ENCODE measurements at regions not wholly inside any gene's neighbourhood (a gene's known extent, or its start where the extent isn't known, plus 50 kb on each side); places are given as distances from the start of the nearest gene placed in this dataset.

DNA sequence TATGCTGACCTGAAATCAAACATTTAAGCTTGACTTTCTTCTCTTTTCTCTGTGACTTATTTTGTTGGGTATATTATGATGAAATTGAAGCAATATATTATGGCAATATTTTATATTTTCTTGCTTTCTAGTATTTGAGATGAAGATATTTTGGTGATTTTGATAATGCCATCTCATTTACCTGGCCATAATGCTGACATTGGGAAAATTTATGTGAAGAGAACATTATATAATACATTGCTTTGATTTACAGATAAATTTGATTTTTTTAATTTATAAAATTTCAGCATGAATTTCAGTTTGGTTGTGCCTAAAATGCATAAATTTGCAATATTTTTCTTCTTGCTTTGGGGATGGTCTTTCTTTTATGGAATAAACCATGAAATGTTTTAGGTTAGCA is 1413.7 kb upstream of the TMEFF2 start:
- no peak overlapping the region for H3K27ac Mint-ChIP-seq
- H3K36me3 Mint-ChIP-seq = no peaks in the 10 kb centered on the region
- no peaks in the 10 kb centered on the region for H3K9me3 Mint-ChIP-seq
- H3K4me1 Mint-ChIP-seq = no peaks in the 10 kb centered on the region
- ATAC-seq (replicated peaks) = no peak
- H3K27me3 Mint-ChIP-seq = no peaks in the 10 kb centered on the region
- no peak overlapping the region for H3K4me3 Mint-ChIP-seq
- no peak for DNase-seq

DNA sequence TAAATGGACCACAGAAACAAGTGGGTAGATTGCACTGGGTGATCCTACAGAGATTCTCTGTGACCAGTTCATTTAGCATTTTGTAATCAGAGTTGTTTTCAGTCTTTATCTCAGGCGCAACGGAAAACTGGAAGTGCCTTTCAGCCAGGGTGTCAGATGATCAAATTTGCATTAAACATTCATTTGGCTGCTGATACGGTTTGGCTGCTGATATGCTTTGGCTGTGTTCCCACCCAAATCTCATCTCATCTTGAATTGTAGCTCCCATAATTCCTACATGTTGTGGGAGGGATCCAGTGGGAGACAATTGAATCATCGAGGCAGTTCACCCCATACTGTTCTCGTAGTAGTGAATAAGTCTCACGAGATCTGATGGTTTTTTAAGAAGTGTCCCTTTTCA is 1396.1 kb upstream of the TMEFF2 start:
- peaks cover 3 to 7% of the 10 kb centered on the region in 2 donors for H3K9me3 Mint-ChIP-seq
- ATAC-seq (replicated peaks) (no peak), DNase-seq (no peak)
- no peaks in the 10 kb centered on the region for H3K4me1 Mint-ChIP-seq
- no peaks in the 10 kb centered on the region for H3K27me3 Mint-ChIP-seq
- no peaks in the 10 kb centered on the region for H3K36me3 Mint-ChIP-seq
- no peak overlapping the region for H3K27ac Mint-ChIP-seq
- no peak overlapping the region for H3K4me3 Mint-ChIP-seq

DNA sequence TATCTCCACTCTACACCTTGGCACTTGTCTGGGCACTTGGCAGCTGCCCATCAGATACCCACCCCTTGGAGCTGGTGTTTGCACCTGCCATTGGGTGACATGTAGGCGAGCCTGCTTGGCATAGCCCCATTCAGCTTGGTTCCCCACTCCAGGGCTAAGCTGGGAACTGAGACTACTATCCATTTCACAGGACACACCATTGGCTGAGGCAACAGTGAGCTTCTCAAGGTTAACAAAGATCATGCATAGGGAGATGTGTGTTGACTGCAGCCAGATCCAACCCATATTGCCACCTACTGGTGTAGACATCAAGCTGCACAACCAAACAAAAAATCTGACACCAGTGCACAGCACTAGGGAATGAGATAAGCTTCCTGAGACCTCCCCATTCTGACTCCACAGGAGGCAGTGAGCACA is 1389.8 kb upstream of the TMEFF2 start:
- ATAC-seq (replicated peaks) (peak; percentile 85 to 90), DNase-seq (no peak)
- H3K9me3 Mint-ChIP-seq = no peaks in the 10 kb centered on the region
- peaks cover 3 to 17% of the 10 kb centered on the region in 2 donors for H3K4me1 Mint-ChIP-seq
- H3K36me3 Mint-ChIP-seq = no peaks in the 10 kb centered on the region
- peaks cover 0 to 3% of the 10 kb centered on the region in 2 donors for H3K27me3 Mint-ChIP-seq
- H3K4me3 Mint-ChIP-seq = no peak overlapping the region
- peak overlapping the region; percentile 39 for H3K27ac Mint-ChIP-seq

DNA sequence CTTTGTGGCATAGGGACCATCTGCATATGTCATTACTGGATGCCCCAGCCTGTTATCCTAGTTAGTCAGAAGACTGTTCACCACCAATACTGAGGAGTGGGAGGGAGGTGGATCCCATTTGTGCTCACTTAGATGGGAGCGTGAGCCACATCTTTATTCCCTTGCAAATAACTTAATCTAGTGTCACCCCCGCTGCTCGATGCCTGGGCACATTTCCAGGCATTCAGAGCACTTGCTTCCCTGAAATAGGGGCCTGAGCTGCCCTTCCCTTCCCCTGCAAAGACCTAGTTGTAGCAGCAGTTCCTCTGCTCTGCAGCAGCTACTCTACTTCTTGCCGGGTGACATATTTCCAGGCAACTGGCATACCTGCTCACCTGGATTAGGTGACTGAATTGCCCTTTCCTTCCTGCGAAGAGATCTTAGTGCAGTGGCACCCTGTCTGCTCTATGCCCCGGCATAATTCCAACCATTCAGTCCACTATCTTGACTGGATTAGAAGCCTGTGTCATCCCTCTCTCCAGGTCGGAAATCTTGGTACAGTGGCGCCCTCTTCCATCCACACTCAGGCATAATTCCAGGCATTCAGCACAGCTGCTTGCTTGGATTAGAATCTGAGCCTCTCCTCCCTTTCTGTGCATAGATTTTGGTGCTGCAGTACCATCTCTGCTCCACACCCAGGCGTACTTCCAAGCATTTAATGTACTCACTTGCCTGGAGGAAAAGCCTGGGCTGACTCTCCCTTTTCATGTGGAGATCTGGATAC is 1389.1 kb upstream of the TMEFF2 start:
- Mint-ChIP-seq H3K4me3 (no peak overlapping the region), H3K9me3 (no peaks in the 10 kb centered on the region), H3K27ac (no peak overlapping the region), H3K27me3 (peaks cover 0 to 3% of the 10 kb centered on the region in 2 donors), H3K36me3 (no peaks in the 10 kb centered on the region), H3K4me1 (peaks cover 3 to 17% of the 10 kb centered on the region in 2 donors)
- DNase-seq (no peak), ATAC-seq (replicated peaks) (peak; percentile 23 to 35)

DNA sequence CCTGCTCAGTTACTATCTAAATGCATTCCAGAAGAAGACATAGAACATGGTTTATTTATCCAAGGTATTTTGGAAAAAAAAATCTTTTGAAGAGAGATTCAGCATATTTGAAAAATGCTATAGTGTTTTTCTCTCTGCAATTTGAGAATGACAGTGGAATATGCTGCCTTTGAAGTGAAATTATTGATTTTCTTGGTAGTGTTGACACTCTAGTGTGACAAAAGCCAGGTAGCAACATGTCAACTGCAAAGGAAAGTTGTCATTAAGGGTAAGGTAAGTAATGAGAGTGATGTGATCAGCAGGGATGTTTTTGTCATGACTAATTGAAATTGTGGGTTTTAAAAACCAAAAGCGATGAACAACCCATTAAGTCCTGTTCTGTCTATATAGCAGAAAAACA is 1387.1 kb upstream of the TMEFF2 start:
- Mint-ChIP-seq H3K27ac (no peak overlapping the region), H3K9me3 (peaks cover 0 to 2% of the 10 kb centered on the region in 2 donors), H3K36me3 (no peaks in the 10 kb centered on the region), H3K4me3 (no peak overlapping the region), H3K4me1 (peaks cover 3 to 17% of the 10 kb centered on the region in 2 donors), H3K27me3 (peaks cover 0 to 3% of the 10 kb centered on the region in 2 donors)
- no peak for DNase-seq
- ATAC-seq (replicated peaks) = no peak

DNA sequence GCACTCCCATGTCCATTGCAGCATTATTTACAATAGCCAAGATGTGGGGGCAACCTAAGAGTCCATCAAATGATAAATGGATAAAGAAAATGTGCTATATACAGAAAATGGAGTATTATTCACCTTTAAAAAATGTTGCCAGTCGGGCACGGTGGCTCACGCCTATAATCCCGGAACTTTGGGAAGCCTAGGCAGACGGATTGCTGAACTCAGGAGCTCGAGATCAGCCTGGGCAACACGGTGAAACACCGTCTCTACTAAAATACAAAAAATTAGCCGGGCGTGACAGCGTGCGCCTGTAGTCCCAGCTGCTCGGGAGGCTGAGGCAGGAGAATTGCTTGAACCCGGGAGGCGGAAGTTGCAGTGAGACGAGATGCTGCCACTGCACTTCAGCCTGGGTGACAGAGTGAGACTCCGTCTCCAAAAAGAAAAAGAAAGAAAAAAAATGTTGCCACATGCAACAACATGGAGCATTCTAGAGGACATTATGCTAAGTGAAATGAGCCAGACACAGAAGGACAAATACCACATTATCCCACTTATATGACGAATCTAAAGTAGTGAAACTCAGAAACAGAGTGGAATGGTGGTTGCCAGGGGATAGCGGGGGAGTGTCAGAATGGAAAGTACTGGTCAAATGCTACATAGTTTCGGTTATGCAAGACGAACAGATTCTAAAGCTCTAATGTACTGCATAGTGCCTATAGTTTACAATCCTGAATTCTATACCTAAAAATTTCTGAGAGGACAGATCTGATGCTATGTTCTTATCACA is 1385.6 kb upstream of the TMEFF2 start:
- H3K27me3 Mint-ChIP-seq = peaks cover 0 to 3% of the 10 kb centered on the region in 2 donors
- no peak overlapping the region for H3K4me3 Mint-ChIP-seq
- no peak overlapping the region for H3K27ac Mint-ChIP-seq
- ATAC-seq (replicated peaks) (no peak), DNase-seq (no peak)
- H3K36me3 Mint-ChIP-seq = no peaks in the 10 kb centered on the region
- peaks cover 0 to 2% of the 10 kb centered on the region in 2 donors for H3K9me3 Mint-ChIP-seq
- peaks cover 3 to 17% of the 10 kb centered on the region in 2 donors for H3K4me1 Mint-ChIP-seq

DNA sequence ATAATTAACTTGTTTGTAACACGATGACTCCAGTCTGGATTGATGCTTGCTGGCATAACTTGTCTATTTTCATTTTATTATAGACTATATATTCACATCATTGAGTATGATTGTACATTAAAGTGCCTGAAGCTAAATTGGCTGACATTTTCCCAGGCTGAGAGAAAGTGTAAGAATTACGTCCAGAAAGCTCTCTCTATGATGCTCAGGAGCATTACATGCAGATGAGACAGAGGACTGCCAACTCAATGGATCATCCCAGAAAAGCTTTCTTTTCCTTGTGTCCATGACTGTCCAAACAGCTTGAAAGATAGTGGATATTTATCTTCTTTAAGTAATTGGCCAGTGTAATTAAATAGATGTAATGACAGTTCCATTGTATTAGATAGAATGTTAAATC is 1372.2 kb upstream of the TMEFF2 start:
- DNase-seq = no peak
- peaks cover 0 to 6% of the 10 kb centered on the region in 2 donors for H3K4me1 Mint-ChIP-seq
- no peaks in the 10 kb centered on the region for H3K36me3 Mint-ChIP-seq
- no peak for ATAC-seq (replicated peaks)
- H3K27ac Mint-ChIP-seq = no peak overlapping the region
- H3K4me3 Mint-ChIP-seq = no peak overlapping the region
- no peaks in the 10 kb centered on the region for H3K9me3 Mint-ChIP-seq
- H3K27me3 Mint-ChIP-seq = no peaks in the 10 kb centered on the region

DNA sequence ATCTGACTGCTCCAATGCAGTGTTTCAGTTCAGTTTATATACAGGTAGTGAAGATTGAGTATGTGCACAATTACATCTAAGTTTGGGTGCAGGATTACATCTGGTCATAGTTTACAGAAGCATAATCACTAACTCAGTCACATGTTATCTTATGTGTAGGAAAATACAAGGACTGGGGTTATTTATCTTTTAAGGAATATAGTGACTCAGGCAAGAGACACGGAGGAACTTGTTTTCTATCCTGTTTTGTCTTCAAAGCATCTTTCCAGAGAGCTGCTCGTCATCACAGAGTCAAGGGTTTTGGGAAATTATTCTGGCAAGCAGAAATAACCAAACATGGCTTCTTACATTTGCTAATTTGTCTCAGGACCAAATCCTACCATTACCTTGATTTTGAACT is 1371.5 kb upstream of the TMEFF2 start:
- H3K4me3 Mint-ChIP-seq = no peak overlapping the region
- no peaks in the 10 kb centered on the region for H3K36me3 Mint-ChIP-seq
- no peaks in the 10 kb centered on the region for H3K9me3 Mint-ChIP-seq
- H3K27ac Mint-ChIP-seq = no peak overlapping the region
- H3K4me1 Mint-ChIP-seq = peaks cover 0 to 6% of the 10 kb centered on the region in 2 donors
- no peak for DNase-seq
- H3K27me3 Mint-ChIP-seq = no peaks in the 10 kb centered on the region
- ATAC-seq (replicated peaks) = no peak

DNA sequence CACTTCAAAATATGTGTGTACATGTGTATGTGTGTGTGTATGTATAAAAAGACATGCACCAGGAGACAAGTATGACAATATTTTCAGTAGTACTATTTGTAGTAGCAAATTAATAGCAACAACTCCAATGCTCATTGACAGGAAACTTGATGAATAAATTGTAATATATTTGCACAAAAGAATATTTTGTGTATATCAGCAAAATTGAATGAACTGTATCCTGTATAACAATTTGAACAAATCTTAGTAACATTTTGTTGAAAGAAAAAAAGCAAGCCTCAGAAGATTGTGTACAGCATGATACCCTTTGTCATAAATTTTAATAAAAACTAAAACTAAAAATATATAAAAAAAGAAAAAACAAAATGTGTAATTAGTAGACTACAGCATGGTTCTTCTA is 1367.3 kb upstream of the TMEFF2 start:
- ATAC-seq (replicated peaks) = no peak
- no peaks in the 10 kb centered on the region for H3K9me3 Mint-ChIP-seq

DNA sequence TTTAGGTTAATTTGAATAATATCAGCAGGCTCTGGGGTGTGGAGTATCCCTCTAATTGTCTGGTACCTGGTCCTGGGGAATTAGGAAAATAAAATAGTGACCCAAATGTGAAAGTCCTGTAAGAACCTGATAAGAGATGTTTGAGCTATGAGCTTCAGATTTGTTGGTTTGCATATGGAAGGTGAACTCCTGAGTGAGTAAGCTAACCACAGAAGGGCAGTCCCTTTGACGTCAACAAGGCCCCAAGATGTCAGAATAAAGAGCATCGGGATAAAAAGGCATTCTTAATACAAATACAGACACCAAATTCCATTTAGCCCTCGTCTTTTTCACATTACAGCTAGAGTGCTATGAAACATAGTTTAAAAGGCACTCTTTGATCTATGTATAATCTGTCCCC is 1366.3 kb upstream of the TMEFF2 start:
- Mint-ChIP-seq H3K27ac (no peak overlapping the region), H3K9me3 (no peaks in the 10 kb centered on the region), H3K4me3 (no peak overlapping the region), H3K27me3 (no peaks in the 10 kb centered on the region), H3K4me1 (peaks cover 0 to 6% of the 10 kb centered on the region in 2 donors), H3K36me3 (no peaks in the 10 kb centered on the region)
- DNase-seq (no peak), ATAC-seq (replicated peaks) (no peak)

More for the DNA sequence above, 1367.3 kb upstream of the TMEFF2 start:
- DNase-seq = no peak
- Mint-ChIP-seq H3K27ac (no peak overlapping the region), H3K4me1 (peaks cover 0 to 6% of the 10 kb centered on the region in 2 donors), H3K36me3 (no peaks in the 10 kb centered on the region), H3K4me3 (no peak overlapping the region), H3K27me3 (no peaks in the 10 kb centered on the region)

DNA sequence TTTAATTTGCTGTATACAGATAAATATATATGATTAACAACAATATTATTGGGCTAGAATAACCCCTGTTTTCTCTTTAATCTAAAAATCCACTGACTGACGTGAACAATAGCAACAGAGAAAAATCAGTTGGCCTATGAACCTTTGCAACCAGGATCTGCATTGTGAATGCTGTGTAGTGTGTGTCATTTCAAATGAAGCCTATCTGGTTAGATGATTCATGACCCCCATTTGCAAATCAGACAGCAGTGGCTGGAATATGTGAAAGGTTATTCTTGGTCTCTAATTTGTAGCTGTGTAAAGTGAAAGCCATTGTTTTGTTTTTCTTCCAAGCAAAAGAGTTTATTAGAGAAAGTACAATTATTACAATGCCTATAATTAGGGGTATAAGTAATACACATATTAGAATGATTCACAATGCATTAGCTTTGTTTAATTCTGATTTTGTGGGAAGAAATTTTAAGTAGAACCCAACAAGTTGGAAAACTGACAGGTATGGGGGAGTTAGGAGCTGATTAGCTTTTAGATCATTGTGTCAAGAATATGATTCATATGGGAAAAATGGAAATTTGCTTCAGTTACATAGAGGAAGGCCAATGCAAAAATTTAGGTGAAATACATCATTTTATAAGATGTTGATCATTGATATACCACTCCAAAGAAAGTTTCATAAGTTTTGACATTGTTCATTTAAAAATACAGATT is 1362.2 kb upstream of the TMEFF2 start:
- no peaks in the 10 kb centered on the region for H3K36me3 Mint-ChIP-seq
- no peaks in the 10 kb centered on the region for H3K27me3 Mint-ChIP-seq
- DNase-seq (no peak), ATAC-seq (replicated peaks) (no peak)
- H3K4me3 Mint-ChIP-seq = no peak overlapping the region
- H3K27ac Mint-ChIP-seq = no peak overlapping the region
- H3K9me3 Mint-ChIP-seq = no peaks in the 10 kb centered on the region
- no peaks in the 10 kb centered on the region for H3K4me1 Mint-ChIP-seq

DNA sequence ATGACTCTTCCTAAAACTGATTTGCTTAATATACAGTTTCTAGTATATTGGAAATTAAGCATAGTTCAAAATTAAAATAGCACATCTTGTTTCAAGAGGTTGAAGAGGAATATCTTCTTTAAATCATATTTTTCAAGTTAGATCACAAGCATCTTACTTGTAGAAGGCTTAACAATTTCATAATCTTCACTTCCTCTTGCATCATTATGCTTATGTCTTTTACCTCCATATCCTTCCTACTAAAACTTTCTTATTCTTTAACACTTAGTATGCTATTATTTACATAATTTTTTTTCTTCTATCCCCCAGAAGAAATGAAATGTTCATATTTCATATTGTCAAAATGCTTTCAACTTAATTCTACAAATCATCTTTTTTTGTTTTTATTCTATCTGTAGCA is 1354.9 kb upstream of the TMEFF2 start:
- H3K9me3 Mint-ChIP-seq = peaks cover 6 to 7% of the 10 kb centered on the region in 2 donors
- ATAC-seq (replicated peaks) (no peak), DNase-seq (no peak)
- no peaks in the 10 kb centered on the region for H3K4me1 Mint-ChIP-seq
- H3K27me3 Mint-ChIP-seq = no peaks in the 10 kb centered on the region
- H3K4me3 Mint-ChIP-seq = no peak overlapping the region
- H3K27ac Mint-ChIP-seq = no peak overlapping the region
- peaks cover 0 to 2% of the 10 kb centered on the region in 2 donors for H3K36me3 Mint-ChIP-seq

DNA sequence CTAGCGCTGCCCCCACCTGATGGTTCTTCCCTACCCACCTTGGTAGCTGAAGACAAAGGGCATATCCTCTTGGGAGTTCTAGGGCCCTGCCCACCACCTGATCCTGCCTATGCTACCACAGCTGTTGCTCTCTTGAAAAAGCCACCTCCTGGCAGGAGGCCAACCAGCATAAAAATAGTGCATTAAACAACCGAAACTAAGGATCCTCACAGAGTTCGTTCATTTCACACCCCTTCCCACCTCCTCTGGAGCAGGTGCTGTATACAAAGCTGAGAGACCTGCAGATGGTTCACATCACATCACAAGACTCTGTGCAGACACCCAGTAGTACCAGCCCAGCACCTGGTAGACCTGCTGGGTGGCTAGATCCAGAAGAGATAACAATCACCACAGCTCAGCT is 1348.0 kb upstream of the TMEFF2 start:
- H3K27me3 Mint-ChIP-seq = no peaks in the 10 kb centered on the region
- no peak for DNase-seq
- H3K36me3 Mint-ChIP-seq = no peaks in the 10 kb centered on the region
- H3K4me1 Mint-ChIP-seq = no peaks in the 10 kb centered on the region
- H3K4me3 Mint-ChIP-seq = no peak overlapping the region
- H3K27ac Mint-ChIP-seq = no peak overlapping the region
- no peaks in the 10 kb centered on the region for H3K9me3 Mint-ChIP-seq
- ATAC-seq (replicated peaks) = no peak

DNA sequence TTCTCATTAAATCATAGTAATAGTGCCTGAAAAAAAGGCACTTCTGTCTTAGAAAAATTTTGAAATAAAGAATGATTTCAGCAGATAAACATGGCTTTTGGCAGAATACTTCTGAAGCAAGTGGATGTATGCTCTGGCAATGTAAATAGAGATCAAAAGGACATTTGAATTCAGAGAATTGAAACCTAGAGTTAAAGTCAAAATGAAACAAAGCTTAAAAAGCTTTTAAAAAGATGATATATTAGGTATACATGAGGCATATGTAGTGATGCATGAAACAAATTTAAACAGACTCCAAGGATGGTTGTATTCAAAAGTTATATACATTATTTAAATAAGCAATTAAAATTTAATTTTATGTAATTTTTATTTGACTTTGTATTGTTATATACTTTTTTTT is 1344.5 kb upstream of the TMEFF2 start:
- no peaks in the 10 kb centered on the region for H3K27me3 Mint-ChIP-seq
- no peaks in the 10 kb centered on the region for H3K9me3 Mint-ChIP-seq
- DNase-seq (no peak), ATAC-seq (replicated peaks) (peak; percentile 64 to 75)
- no peaks in the 10 kb centered on the region for H3K36me3 Mint-ChIP-seq
- H3K4me3 Mint-ChIP-seq = no peak overlapping the region
- no peak overlapping the region for H3K27ac Mint-ChIP-seq
- H3K4me1 Mint-ChIP-seq = no peaks in the 10 kb centered on the region
